Lung (tissue), 11 donors: ENCODE measurements at regions not wholly inside any gene's neighbourhood (a gene's known extent, or its start where the extent isn't known, plus 50 kb on each side); places are given as distances from the start of the nearest gene placed in this dataset.
"Not testable (repeated sequence)": the region's sequence is repeated elsewhere in the genome, so short reads cannot be mapped to it uniquely, and the experiment has no call there.

Experiments used
- ATAC-seq: fragments of 200-7000 bp; cut with Tn5 transposase; one replicate; pipeline ENCODE4 v1.9.1; 2020; ENCODE audit warnings: moderate number of reproducible peaks; ENCODE audit not compliant: insufficient read depth, low FRiP score
- DNase-seq, 3 donors: peaks; one replicate each; pipeline ENCODE4 v3.0.0-alpha.2; 2013 to 2017
- H3K27ac ChIP-seq, 2 donors: one replicate each; pipeline ENCODE4 v1.5.1; 2013; ENCODE audit warnings: mild to moderate bottlenecking in 2 of 2, moderate library complexity in 2 of 2, control low read depth in 1 of 2, inconsistent platforms in 1 of 2, low read depth in 1 of 2, low read length in 1 of 2
- H3K27me3 ChIP-seq, 3 donors: one replicate each; pipeline ENCODE4 v1.5.1; 2013; ENCODE audit warnings: low read length in 2 of 3; ENCODE audit not compliant: control insufficient read depth in 3 of 3, insufficient read depth in 3 of 3
- H3K36me3 ChIP-seq, 4 donors: one replicate each; pipeline ENCODE4 v1.5.1; 2013; ENCODE audit warnings: low read length in 4 of 4, mild to moderate bottlenecking in 1 of 4, moderate library complexity in 1 of 4; ENCODE audit not compliant: control insufficient read depth in 4 of 4, insufficient read depth in 4 of 4
- H3K4me1 ChIP-seq, 5 donors: one replicate each; pipeline ENCODE4 v1.5.1; 2013; ENCODE audit warnings: low read length in 5 of 5, mild to moderate bottlenecking in 2 of 5, moderate library complexity in 1 of 5; ENCODE audit not compliant: control insufficient read depth in 5 of 5, insufficient read depth in 5 of 5
- H3K4me3 ChIP-seq: one replicate; pipeline ENCODE4 v1.5.1; 2013; ENCODE audit warnings: mild to moderate bottlenecking, control low read depth, moderate library complexity
- H3K9ac ChIP-seq, 2 donors: one replicate each; pipeline ENCODE4 v1.5.1; 2013; ENCODE audit warnings: low read length in 2 of 2, control low read depth in 1 of 2; ENCODE audit not compliant: insufficient read depth in 1 of 2
- H3K9me3 ChIP-seq, 4 donors: one replicate each; pipeline ENCODE4 v1.5.1; 2013; ENCODE audit warnings: low read length in 3 of 4, mild to moderate bottlenecking in 1 of 4, moderate library complexity in 1 of 4; ENCODE audit not compliant: control insufficient read depth in 4 of 4, insufficient read depth in 3 of 4
- WGBS, 2 donors: extraction: QIAGEN DNeasy Blood & Tissue Kit; methylation state at CpG; one replicate each; pipeline ENCODE4 v1.1.7; 2013; 5-methylcytosine and 5-hydroxymethylcytosine counted together
- TF ChIP-seq, protein P1 (sequence below): IDR thresholded peaks from 2 replicates; pipeline ENCODE4 v1.5.1; 2012; ENCODE audit warnings: mild to moderate bottlenecking; ENCODE audit errors: control extremely low read depth, extremely low read depth
- donor health status: control.
- donor health status: control.
- donor health status: Bipolar disorder and iron deficiency.
- donor health status: healthy.
- donor health status: DM: yes; HTN: yes; CAD: no.

DNA sequence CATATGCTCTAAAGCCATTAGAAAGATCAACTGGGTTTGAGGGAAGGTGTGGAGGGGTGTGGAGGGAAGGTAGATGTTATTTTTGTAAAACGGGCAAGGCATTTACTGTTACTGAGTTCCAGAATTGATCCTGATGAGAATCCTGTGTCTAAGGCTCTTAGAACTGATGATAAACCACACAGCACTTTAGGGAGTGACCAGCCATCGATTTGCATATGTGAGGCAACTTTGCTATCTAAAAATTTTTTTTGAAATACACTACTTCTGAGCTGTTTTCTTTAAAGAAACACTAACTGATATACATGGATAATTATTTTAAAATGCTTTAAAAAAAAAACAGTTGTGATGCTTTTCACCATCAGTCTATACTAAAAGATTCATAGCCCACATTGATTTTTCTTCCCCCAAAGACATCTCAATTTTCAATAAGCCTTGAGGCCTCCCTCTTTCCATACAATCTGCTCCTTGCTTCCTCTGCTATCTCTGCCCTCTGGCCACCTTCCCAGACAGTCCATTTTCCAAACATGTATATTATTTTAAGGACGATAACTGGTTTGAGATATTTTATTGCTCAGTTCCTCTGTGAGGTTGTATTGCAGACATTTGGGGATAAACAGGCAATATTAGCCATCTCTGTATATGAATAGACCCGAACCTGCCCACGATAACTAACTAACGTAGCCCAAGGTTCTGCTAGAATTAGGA lies 265.9 kb downstream of the EFCAB11 start:
- Histone ChIP-seq H3K9ac (no peak overlapping the region), H3K4me1 (no peaks in the 10 kb centered on the region), H3K27ac (no peak overlapping the region), H3K4me3 (no peak overlapping the region), H3K36me3 (no peaks in the 10 kb centered on the region), H3K9me3 (peaks cover 0 to 3% (median 0%) of the 10 kb centered on the region in 4 donors), H3K27me3 (no peaks in the 10 kb centered on the region)
- 83 to 93% methylated on average over 6 of the region's 6 CpGs for WGBS, 2 donors
- TF ChIP-seq, protein P1, sequence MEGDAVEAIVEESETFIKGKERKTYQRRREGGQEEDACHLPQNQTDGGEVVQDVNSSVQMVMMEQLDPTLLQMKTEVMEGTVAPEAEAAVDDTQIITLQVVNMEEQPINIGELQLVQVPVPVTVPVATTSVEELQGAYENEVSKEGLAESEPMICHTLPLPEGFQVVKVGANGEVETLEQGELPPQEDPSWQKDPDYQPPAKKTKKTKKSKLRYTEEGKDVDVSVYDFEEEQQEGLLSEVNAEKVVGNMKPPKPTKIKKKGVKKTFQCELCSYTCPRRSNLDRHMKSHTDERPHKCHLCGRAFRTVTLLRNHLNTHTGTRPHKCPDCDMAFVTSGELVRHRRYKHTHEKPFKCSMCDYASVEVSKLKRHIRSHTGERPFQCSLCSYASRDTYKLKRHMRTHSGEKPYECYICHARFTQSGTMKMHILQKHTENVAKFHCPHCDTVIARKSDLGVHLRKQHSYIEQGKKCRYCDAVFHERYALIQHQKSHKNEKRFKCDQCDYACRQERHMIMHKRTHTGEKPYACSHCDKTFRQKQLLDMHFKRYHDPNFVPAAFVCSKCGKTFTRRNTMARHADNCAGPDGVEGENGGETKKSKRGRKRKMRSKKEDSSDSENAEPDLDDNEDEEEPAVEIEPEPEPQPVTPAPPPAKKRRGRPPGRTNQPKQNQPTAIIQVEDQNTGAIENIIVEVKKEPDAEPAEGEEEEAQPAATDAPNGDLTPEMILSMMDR: no peak
- DNase-seq: no peak
- ATAC-seq: no peak

DNA sequence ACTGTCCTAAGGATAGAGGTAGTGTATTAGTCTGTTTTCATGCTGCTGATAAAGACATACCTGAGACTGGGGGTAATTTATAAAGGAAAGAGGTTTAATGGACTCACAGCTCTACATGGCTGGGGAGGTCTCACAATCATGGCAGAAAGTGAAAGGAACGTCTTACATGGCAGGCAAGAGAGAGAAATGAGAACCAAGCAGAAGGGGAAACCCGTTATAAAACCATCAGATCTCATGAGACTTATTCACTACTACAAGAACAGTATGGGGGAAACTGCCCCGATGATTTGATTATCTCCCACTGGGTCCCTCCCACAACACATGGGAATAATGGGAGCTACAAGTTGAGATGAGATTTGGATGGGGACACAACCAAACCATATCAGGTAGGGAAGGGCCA lies 267.4 kb downstream of the EFCAB11 start:
- not testable (repeated sequence) for ATAC-seq, H3K27me3 ChIP-seq, H3K27ac ChIP-seq, H3K9me3 ChIP-seq, H3K4me1 ChIP-seq, H3K36me3 ChIP-seq, H3K9ac ChIP-seq, H3K4me3 ChIP-seq, DNase-seq
- 53 to 59% methylated on average over 3 of the region's 3 CpGs for WGBS, 2 donors

DNA sequence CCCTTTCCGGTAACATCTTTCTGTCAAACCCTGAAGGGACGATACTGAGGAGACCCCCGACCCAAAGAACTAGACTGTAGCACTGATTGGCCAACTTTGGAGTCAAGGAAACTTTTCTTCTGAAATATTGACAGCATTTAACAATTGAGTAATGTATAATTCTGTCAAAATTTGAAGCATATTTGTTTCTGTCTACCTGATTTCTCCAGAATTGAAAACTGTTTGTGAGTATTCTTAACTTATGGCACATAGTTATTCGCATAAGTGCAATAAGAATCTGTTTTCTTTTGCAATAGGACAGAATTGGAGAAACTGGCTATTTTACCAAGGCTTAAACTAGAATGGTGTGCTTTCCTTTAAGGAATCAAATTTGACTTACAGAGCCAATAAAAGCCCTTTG lies 267.1 kb upstream of the FOXN3 start:
- WGBS, 2 donors: 97 to 98% methylated on average over 4 of the region's 4 CpGs
- Histone ChIP-seq H3K36me3 (no peaks in the 10 kb centered on the region), H3K9ac (no peak overlapping the region), H3K9me3 (peaks cover 0 to 3% (median 0%) of the 10 kb centered on the region in 4 donors), H3K27ac (no peak overlapping the region), H3K27me3 (no peaks in the 10 kb centered on the region), H3K4me3 (no peak overlapping the region), H3K4me1 (no peaks in the 10 kb centered on the region)
- TF ChIP-seq, protein P1: no peak
- DNase-seq (no peak), ATAC-seq (no peak)

DNA sequence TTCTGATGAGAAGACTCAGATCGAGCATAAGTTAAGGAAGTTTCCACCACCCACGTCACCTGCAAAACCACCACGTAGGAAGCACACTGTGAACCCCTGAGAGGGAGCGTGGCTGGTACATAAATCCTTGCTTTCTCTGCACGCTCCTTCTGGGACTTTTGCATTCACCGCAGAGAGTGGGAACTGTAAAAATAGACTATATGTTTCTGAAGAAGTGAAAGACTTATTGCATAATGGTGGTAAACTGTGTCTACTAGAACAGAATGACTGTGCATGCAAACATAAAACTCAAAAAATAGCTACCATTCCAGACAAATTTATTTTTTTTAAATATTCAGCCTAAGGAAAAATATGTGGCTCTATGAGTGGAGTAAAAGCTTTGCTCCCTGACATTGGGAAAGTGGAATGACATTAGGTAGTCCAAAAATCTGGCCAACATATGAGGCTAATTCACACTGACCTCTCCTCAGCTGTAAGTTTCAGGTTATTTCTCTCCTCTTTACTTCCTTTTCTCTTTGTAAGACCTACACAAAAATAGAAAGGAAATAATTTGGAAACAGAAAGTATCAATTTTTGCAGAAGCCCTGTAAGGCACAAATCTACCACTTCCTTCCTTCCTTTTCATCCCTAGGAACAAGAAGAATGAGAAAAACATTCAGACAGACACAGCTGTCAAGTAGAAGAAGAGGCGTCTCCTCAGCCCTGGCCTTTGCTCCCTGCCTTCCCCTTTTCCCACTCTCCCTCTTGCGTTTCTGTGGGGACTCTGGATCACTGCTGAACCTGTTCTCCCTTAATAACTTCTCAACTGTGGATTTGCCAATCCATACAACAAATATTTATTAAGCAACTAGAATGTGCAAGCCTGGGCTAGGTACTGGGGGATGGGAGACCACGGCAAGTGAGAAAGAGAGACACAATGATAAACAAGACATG lies 264.3 kb upstream of the FOXN3 start:
- peak overlapping the region in 1 of 2 donors; percentile 1 for H3K27ac ChIP-seq
- DNase-seq: no peak
- 28 to 56% methylated on average over 9 of the region's 9 CpGs for WGBS, 2 donors

More for the DNA sequence above, 264.3 kb upstream of the FOXN3 start:
- H3K9me3 ChIP-seq: peaks cover 0 to 5% (median 0%) of the 10 kb centered on the region in 4 donors
- TF ChIP-seq, protein P1: no peak
- H3K36me3 ChIP-seq: no peaks in the 10 kb centered on the region
- H3K9ac ChIP-seq: no peak overlapping the region
- H3K4me3 ChIP-seq: no peak overlapping the region
- H3K4me1 ChIP-seq: peaks cover 0 to 3% (median 0%) of the 10 kb centered on the region in 5 donors
- ATAC-seq: no peak
- no peaks in the 10 kb centered on the region for H3K27me3 ChIP-seq
